ENCODE measurements at regions not wholly inside any gene's neighbourhood (a gene's known extent, or its start where the extent isn't known, plus 50 kb on each side); places are given as distances from the start of the nearest gene placed in this dataset.

DNA sequence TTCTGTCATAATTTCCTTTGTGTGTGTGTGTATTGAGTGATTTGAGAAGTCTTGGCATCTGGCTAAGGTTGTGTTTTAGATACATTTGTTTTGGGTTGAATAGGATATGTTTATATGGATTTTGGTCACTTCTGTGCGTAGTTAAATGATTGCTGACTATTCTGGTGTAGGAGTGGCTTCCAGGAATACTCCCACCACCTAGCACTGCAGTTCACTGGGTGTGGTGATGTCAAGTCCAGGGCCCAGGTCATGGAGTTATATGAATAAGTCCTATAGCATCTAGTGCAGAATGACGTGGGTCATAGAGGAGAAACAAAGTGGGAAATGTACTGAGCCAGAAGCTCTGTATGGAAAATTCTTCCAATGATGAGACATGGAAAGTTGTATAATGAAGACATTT, 465.4 kb upstream of the CCL2 start:
- POLR2A ChIA-PET: no interaction called here
- CTCF ChIA-PET: no interaction called here
- no peaks in the 10 kb centered on the region for H3K36me3 ChIP-seq (ENCODE audit: control insufficient read depth, insufficient read depth, low read length)
- no peak for DNase-seq (ENCODE audit: low read depth)
- TF ChIP-seq, protein P1, sequence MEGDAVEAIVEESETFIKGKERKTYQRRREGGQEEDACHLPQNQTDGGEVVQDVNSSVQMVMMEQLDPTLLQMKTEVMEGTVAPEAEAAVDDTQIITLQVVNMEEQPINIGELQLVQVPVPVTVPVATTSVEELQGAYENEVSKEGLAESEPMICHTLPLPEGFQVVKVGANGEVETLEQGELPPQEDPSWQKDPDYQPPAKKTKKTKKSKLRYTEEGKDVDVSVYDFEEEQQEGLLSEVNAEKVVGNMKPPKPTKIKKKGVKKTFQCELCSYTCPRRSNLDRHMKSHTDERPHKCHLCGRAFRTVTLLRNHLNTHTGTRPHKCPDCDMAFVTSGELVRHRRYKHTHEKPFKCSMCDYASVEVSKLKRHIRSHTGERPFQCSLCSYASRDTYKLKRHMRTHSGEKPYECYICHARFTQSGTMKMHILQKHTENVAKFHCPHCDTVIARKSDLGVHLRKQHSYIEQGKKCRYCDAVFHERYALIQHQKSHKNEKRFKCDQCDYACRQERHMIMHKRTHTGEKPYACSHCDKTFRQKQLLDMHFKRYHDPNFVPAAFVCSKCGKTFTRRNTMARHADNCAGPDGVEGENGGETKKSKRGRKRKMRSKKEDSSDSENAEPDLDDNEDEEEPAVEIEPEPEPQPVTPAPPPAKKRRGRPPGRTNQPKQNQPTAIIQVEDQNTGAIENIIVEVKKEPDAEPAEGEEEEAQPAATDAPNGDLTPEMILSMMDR (IDR thresholded peaks at IDR 0.05; ENCODE audit: insufficient read depth, low read depth, low read length): no peak
- H3K4me3 ChIP-seq (ENCODE audit: low read depth, low read length): no peak overlapping the region
- H3K27me3 ChIP-seq (ENCODE audit: control insufficient read depth, insufficient read depth, low read length): no peaks in the 10 kb centered on the region

DNA sequence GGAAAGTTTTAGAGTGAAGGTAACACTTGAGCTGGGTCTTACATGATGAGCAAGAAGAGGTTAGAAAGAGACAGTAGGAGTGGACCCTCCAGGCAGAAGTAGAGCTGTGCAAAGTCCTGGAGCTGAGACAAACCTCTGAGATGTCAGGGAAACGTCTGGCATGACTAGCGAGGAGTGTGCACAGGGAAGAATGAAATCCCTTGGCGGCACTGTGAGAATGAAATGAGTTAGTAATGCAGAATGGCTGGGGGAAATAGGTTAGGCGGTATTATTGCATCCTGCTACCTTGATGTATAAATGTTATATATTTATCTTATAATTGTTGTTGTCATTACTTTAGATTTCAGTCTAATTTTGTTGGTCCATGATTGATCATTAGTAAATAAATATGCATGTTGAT, 457.9 kb upstream of the CCL2 start:
- TF ChIP-seq, protein P1 (IDR thresholded peaks at IDR 0.05; ENCODE audit: insufficient read depth, low read depth, low read length): no peak
- ChIA-PET POLR2A (no interaction called here), CTCF (interaction anchor here (1.5 to 1.7 kb wide), 2 partner anchors 18 kb away, joined by 6 read pairs; no protein-coding TSS in a partner anchor)
- Histone ChIP-seq H3K36me3 (ENCODE audit: control insufficient read depth, insufficient read depth, low read length) (no peaks in the 10 kb centered on the region), H3K27me3 (ENCODE audit: control insufficient read depth, insufficient read depth, low read length) (no peaks in the 10 kb centered on the region), H3K4me3 (ENCODE audit: low read depth, low read length) (no peak overlapping the region)
- no peak for DNase-seq (ENCODE audit: low read depth)

DNA sequence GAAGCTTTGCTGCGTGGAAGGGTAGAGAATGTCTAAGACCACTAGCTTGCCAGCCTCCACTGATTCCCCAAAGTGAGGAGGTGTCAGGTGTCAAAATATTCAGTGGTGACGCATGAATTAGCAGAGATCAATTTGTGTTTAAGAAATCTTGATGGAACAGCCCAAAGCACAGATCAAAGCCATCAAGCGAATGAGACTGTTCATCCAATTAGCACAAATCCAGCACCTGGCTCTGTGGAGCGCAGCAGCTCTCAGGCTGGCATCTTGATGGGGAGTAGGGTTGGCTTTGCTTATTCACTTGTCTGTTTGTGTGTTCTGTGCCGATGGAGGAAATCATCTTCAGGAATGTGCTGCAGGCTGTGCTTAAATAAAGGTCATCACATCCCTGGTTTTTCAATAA, 456.8 kb upstream of the CCL2 start:
- POLR2A ChIA-PET: no interaction called here
- TF ChIP-seq, protein P1 (IDR thresholded peaks at IDR 0.05; ENCODE audit: insufficient read depth, low read depth, low read length): no peak
- Histone ChIP-seq H3K4me3 (ENCODE audit: low read depth, low read length) (no peak overlapping the region), H3K36me3 (ENCODE audit: control insufficient read depth, insufficient read depth, low read length) (no peaks in the 10 kb centered on the region), H3K27me3 (ENCODE audit: control insufficient read depth, insufficient read depth, low read length) (no peaks in the 10 kb centered on the region)
- DNase-seq (ENCODE audit: low read depth): no peak
- CTCF ChIA-PET: interaction anchor here (1.7 kb wide), 1 partner anchor 19 kb away, joined by 6 read pairs; no protein-coding TSS in a partner anchor

DNA sequence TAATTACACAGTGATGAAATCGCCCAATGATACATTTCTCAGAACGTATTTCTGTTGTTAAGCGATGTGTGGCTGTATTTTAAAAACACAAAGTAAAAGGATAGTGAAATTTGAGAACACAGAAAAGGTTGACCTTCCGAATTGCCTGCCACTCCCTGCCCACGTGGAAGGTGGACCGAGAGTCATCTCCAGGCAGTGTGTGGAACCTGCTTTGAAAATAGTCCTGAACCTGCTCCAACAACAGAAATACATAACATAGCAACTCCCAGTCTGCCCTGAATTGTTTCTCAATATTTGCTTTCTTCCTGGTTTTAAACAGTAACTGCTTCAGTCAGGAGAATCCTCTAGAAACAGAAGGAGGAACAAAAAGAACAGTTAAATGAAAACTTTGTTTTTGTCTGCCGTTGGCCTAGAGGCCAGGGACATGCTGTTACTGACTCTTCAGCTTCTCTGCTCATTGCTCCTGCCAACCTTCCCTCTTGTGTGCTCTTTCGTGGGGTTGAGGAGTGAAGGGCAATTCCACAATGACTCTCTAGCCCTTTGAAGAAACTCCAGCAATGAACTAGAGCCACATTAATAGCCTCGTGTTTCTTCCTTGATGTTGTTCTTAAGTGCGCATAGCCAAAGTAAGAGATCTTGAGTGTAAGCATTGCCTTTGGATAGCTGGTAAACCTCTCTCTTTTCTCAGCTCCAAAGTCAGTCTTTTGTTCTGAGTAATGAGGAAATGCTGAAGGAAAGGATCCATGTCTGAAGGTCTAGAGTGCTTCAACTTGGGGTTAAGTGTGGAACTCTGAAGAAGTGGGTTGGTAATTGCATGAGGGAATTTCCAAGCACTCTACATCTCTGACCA, 452.5 kb upstream of the CCL2 start:
- TF ChIP-seq, protein P1 (IDR thresholded peaks at IDR 0.05; ENCODE audit: insufficient read depth, low read depth, low read length): no peak
- ChIA-PET CTCF (no interaction called here), POLR2A (no interaction called here)
- no peaks in the 10 kb centered on the region for H3K36me3 ChIP-seq (ENCODE audit: control insufficient read depth, insufficient read depth, low read length)
- no peak for DNase-seq (ENCODE audit: low read depth)
- H3K27me3 ChIP-seq (ENCODE audit: control insufficient read depth, insufficient read depth, low read length): no peaks in the 10 kb centered on the region
- H3K4me3 ChIP-seq (ENCODE audit: low read depth, low read length): no peak overlapping the region

DNA sequence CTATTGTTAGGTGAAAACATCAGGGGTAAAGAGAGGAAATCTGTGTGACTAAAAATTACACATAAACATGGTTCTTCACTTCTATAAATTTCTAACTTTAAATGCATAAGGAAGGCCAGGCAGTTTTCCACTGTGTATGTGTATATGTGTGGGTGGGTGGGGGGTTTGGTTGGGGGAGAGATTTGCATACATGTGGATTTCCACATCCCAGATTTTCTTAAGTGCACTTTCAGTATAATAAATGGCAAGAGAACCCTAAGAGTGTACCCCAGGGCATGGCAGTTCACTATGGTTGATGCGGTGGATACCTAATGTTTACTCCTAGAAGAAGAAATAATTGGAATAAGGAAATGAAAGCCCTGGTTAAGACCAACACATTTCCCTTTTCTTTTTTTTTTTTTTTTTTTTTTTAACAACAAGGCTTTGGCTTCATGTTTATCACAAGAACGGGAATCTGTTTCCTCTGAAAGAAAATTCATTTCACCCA, 451.8 kb upstream of the CCL2 start:
- ChIA-PET POLR2A (no interaction called here), CTCF (no interaction called here)
- H3K36me3 ChIP-seq (ENCODE audit: control insufficient read depth, insufficient read depth, low read length): no peaks in the 10 kb centered on the region
- TF ChIP-seq, protein P1 (IDR thresholded peaks at IDR 0.05; ENCODE audit: insufficient read depth, low read depth, low read length): no peak
- DNase-seq (ENCODE audit: low read depth): no peak
- no peaks in the 10 kb centered on the region for H3K27me3 ChIP-seq (ENCODE audit: control insufficient read depth, insufficient read depth, low read length)
- no peak overlapping the region for H3K4me3 ChIP-seq (ENCODE audit: low read depth, low read length)
